WTC11 (cell line): ENCODE measurements at regions not wholly inside any gene's neighbourhood (a gene's known extent, or its start where the extent isn't known, plus 50 kb on each side); places are given as distances from the start of the nearest gene placed in this dataset.
"Not testable (repeated sequence)": the region's sequence is repeated elsewhere in the genome, so short reads cannot be mapped to it uniquely, and the experiment has no call there.

Source experiments
- ATAC-seq: fragments of 200-7000 bp; cut with Tn5 transposase; 2 replicates; pipeline ENCODE4 v1.10.0; 2021; ENCODE audit warnings: mild to moderate bottlenecking, moderate library complexity
- CTCF ChIA-PET: fragments of 300-600 bp; sonication (Branson Sonifier 250); formaldehyde crosslinking; loops from one replicate; lab custom pipeline; 2021; ENCODE audit warnings: antibody characterized with exemption; lab: Charles Lee
- POLR2A ChIA-PET: fragments of 350-600 bp; sonication (Branson Sonifier 250); formaldehyde crosslinking; loops from one replicate; lab custom pipeline; 2021; ENCODE audit warnings: antibody characterized with exemption; lab: Charles Lee
- DNase-seq: peaks from one replicate; pipeline ENCODE4 v3.0.0; 2021; ENCODE audit warnings: low spot score
- H3K27ac Mint-ChIP-seq: 2 replicates; pipeline ENCODE4 v1.8.0; 2021; ENCODE audit warnings: mixed read lengths
- H3K27me3 Mint-ChIP-seq: 2 replicates; pipeline ENCODE4 v1.8.0; 2021; ENCODE audit warnings: low read depth, mild to moderate bottlenecking, moderate library complexity, mixed read lengths
- H3K36me3 Mint-ChIP-seq: 2 replicates; pipeline ENCODE4 v1.8.0; 2021; ENCODE audit warnings: mixed read lengths
- H3K4me1 Mint-ChIP-seq: 2 replicates; pipeline ENCODE4 v1.8.0; 2022; ENCODE audit warnings: mixed read lengths
- H3K4me3 Mint-ChIP-seq: 2 replicates; pipeline ENCODE4 v1.8.0; 2021; ENCODE audit warnings: mild to moderate bottlenecking, moderate library complexity, mixed read lengths
- H3K9me3 Mint-ChIP-seq: 2 replicates; pipeline ENCODE4 v1.8.0; 2021; ENCODE audit warnings: mixed read lengths
- CBFB ChIP-seq: sonication (generic); formaldehyde crosslinking; IDR thresholded peaks from 2 replicates; pipeline ENCODE4 v1.8.1; 2022; ENCODE audit warnings: mild to moderate bottlenecking, low read depth, missing genetic modification reagents
- CTCF ChIP-seq: fragments of 200-600 bp; IDR thresholded peaks from 2 replicates; pipeline ENCODE4 v1.8.0; 2022; ENCODE audit warnings: antibody characterized with exemption
- E2F5 ChIP-seq: sonication (generic); formaldehyde crosslinking; IDR thresholded peaks from 2 replicates; pipeline ENCODE4 v1.8.1; 2022; ENCODE audit warnings: mild to moderate bottlenecking, moderate library complexity, missing genetic modification reagents
- ERG ChIP-seq: fragments of 250-450 bp; sonication (Bioruptor Pico); IDR thresholded peaks from 2 replicates; pipeline ENCODE4 v1.8.0; 2021; ENCODE audit warnings: mild to moderate bottlenecking
- FOXK1 ChIP-seq: sonication (generic); formaldehyde crosslinking; IDR thresholded peaks from 2 replicates; pipeline ENCODE4 v1.8.0; 2022; ENCODE audit warnings: mild to moderate bottlenecking, moderate library complexity, missing genetic modification reagents
- GRHL2 ChIP-seq: fragments of 250-450 bp; sonication (Bioruptor Pico); IDR thresholded peaks from 2 replicates; pipeline ENCODE4 v1.8.0; 2022; ENCODE audit warnings: mild to moderate bottlenecking, moderate library complexity; ENCODE audit not compliant: insufficient replicate concordance, severe bottlenecking
- HMGA2 ChIP-seq: fragments of 250-450 bp; sonication (Bioruptor Pico); IDR thresholded peaks from 2 replicates; pipeline ENCODE4 v1.4.0; 2021; ENCODE audit warnings: mild to moderate bottlenecking, moderate library complexity
- MXD4 ChIP-seq: fragments of 250-450 bp; sonication (Bioruptor Pico); IDR thresholded peaks from 2 replicates; pipeline ENCODE4 v1.8.0; 2021; ENCODE audit warnings: mild to moderate bottlenecking, moderate library complexity, borderline replicate concordance
- NFYB ChIP-seq: sonication (generic); formaldehyde crosslinking; conservative IDR thresholded peaks from 2 replicates; pipeline ENCODE4 v1.8.0; 2022; ENCODE audit warnings: low read depth, missing genetic modification reagents
- NR2C2 ChIP-seq: sonication (generic); formaldehyde crosslinking; IDR thresholded peaks from 2 replicates; pipeline ENCODE4 v1.8.0; 2022; ENCODE audit warnings: mild to moderate bottlenecking, missing genetic modification reagents
- PRDM15 ChIP-seq: sonication (generic); formaldehyde crosslinking; IDR thresholded peaks from 2 replicates; pipeline ENCODE4 v1.8.0; 2022; ENCODE audit warnings: missing genetic modification reagents
- RELA ChIP-seq: sonication (generic); formaldehyde crosslinking; IDR thresholded peaks from 2 replicates; pipeline ENCODE4 v1.8.1; 2022; ENCODE audit warnings: missing genetic modification reagents, mild to moderate bottlenecking, borderline replicate concordance
- TCF7 ChIP-seq: sonication (generic); formaldehyde crosslinking; IDR thresholded peaks from 2 replicates; pipeline ENCODE4 v1.8.0; 2022; ENCODE audit warnings: mild to moderate bottlenecking, low read depth, missing genetic modification reagents, moderate library complexity
- TP53 ChIP-seq: sonication (generic); formaldehyde crosslinking; IDR thresholded peaks from 2 replicates; pipeline ENCODE4 v1.8.1; 2023; ENCODE audit warnings: mild to moderate bottlenecking, missing genetic modification reagents

- no peak for TF ChIP-seq ERG
Measured at GRCh38 chr9:40911647-40912046, 216.8 kb downstream of the FOXD4L6 start (continued).

- ATAC-seq, POLR2A ChIA-PET, CTCF ChIA-PET, H3K4me3 Mint-ChIP-seq, H3K4me1 Mint-ChIP-seq, DNase-seq, H3K27ac Mint-ChIP-seq, H3K27me3 Mint-ChIP-seq: not testable (repeated sequence)
- Mint-ChIP-seq H3K36me3 (peaks cover 100% of the 10 kb centered on the region), H3K9me3 (peaks cover 100% of the 10 kb centered on the region)
Measured at GRCh38 chr9:40910995-40911394, 217.5 kb downstream of the FOXD4L6 start.

- H3K27me3 Mint-ChIP-seq: no peaks in the 10 kb centered on the region; the same call in none of the 2 replicates
- no peak overlapping the region for H3K27ac Mint-ChIP-seq
- no peak overlapping the region for H3K4me3 Mint-ChIP-seq
- H3K4me1 Mint-ChIP-seq: no peaks in the 10 kb centered on the region
- POLR2A ChIA-PET: no interaction called here
- H3K9me3 Mint-ChIP-seq: peaks cover 100% of the 10 kb centered on the region
- CTCF ChIA-PET: no interaction called here
- DNase-seq (no peak), ATAC-seq (no peak)
- H3K36me3 Mint-ChIP-seq: peaks cover 100% of the 10 kb centered on the region
- TF ChIP-seq CBFB (CRISPR knock-in tag): no peak
- TF ChIP-seq GRHL2 (CRISPR knock-in tag): no peak
- TF ChIP-seq NR2C2: no peak
- TF ChIP-seq HMGA2 (CRISPR knock-in tag): no peak
- no peak for TF ChIP-seq RELA (CRISPR knock-in tag)
- no peak for TF ChIP-seq NFYB
- no peak for TF ChIP-seq TP53 (CRISPR knock-in tag)
- TF ChIP-seq CTCF: no peak
- no peak for TF ChIP-seq PRDM15 (CRISPR knock-in tag)
- TF ChIP-seq MXD4 (CRISPR knock-in tag): no peak
- TF ChIP-seq TCF7 (CRISPR knock-in tag): no peak
- no peak for TF ChIP-seq E2F5 (CRISPR knock-in tag)
- TF ChIP-seq FOXK1 (CRISPR knock-in tag): no peak
- TF ChIP-seq, all 79 proteins: peak for 0
Measured at GRCh38 chr9:40909821-40910220, 218.7 kb downstream of the FOXD4L6 start.

GRCh38 chr9:40909111-40909510 lies 219.4 kb downstream of the FOXD4L6 start:
- peaks cover 100% of the 10 kb centered on the region for H3K9me3 Mint-ChIP-seq
- H3K27me3 Mint-ChIP-seq, ATAC-seq, DNase-seq, POLR2A ChIA-PET, H3K4me3 Mint-ChIP-seq, H3K27ac Mint-ChIP-seq, CTCF ChIA-PET, H3K4me1 Mint-ChIP-seq: not testable (repeated sequence)
- peaks cover 100% of the 10 kb centered on the region for H3K36me3 Mint-ChIP-seq
